HG03060 (cell line): ENCODE measurements at regions not wholly inside any gene's neighbourhood (a gene's known extent, or its start where the extent isn't known, plus 50 kb on each side); places are given as distances from the start of the nearest gene placed in this dataset.
"Not testable (repeated sequence)": the region's sequence is repeated elsewhere in the genome, so short reads cannot be mapped to it uniquely, and the experiment has no call there.

Experiments used
- ATAC-seq: cut with Tn5 transposase; IDR thresholded peaks from one replicate; pipeline ENCODE4 v1.9.1; 2021; ENCODE audit warnings: low read depth, moderate number of reproducible peaks; ENCODE audit not compliant: unreplicated experiment

DNA sequence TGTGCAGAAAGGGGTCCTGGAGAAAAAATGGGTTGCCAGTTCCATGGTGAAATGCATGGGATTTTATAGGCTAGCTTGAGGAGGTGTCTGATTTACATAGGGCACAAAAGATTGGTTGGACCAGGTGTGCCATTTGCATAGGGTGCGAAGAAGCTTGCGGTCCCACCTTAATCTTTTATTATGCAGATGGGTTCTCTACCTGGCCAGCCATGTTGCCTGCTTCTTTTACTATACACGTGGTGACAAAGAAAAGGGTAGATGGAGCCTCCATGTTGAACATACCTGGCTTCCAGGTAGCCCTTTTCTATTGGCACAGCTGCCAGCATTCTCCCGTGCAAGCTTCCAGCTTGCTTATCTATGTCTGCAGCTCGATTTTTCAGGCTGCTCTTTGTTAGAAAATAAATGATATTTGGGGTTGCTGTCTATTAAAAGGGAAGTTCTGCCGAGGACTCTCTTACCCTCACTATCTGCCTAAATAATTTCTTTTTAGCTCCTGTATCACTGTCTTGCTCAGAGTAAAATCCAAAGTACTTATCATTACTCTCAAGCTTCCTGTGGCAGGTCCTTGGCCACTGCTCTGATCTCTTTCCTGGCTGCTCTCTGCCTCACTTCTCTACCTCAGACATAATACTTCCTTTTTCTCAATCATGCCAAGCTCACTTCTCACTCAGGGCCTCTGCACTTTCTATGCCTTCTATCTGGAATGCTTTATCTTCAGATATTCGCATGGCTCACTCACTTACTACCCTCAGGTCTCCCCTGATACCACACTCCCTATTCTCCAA is 216.0 kb upstream of the DAAM1 start:
- no peak for ATAC-seq

DNA sequence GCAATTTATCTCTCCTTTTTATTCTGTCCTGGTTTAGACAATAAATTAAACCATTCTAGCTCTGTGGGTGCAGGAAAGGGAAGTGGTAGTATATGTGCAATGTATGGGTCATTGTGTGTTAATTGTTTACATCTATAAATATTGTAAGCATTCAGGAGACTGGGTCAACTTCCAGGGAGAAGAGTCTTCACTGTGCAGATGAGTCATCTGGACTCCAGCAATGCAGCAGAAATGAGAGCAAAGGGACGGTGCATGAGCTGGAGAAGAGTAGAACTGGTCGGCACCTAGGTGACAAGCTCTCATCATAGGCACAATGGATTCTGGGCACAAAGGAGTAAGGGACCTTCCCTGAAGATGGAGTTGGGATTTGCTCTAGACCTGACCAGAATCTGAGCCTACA is 211.1 kb upstream of the DAAM1 start:
- ATAC-seq, result no peak

DNA sequence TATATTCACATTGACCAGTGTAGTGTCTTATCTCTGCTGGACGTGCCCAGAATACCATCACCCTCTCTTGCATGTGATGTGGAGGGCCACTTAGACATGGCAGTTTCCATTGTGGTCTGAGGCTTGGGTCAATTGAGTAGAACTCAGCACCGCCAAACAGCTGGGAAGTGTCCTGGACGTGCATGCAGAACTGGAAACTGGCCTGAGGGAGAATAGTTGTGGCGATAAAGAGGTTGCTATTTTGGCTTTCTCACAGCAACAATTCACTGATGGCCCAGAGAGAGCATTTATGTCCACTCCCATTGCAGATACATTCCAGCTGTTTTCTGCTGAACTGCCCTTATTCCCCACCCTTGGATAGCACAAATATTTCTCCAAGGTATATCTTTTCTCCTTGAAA is 210.1 kb upstream of the DAAM1 start:
- no peak for ATAC-seq

- ATAC-seq, result no peak
Measured at GRCh38 chr14:58979325-58979724, 209.1 kb upstream of the DAAM1 start.

DNA sequence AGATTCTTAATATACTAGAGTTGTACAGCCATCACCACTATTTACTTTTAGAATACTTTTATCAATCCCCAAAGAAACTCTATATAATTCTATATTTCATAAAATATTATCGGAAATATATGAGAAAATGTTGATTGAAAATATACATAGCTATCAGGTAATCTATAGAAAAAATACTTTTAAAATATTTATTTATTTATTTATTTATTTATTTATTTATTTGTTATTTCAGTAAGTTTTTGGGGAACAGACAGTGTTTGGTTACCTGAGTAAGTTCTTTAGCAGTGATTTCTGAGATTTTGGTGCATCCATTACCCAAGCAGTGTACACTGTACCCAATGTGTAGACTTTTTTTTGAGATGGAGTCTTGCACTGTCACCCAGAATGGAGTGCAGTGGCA is 206.6 kb upstream of the DAAM1 start:
- no peak for ATAC-seq

GRCh38 chr14:58985786-58986185 is 202.7 kb upstream of the DAAM1 start:
- ATAC-seq, result no peak

- ATAC-seq, result no peak
Measured at GRCh38 chr14:58987591-58987990, 200.9 kb upstream of the DAAM1 start.

DNA sequence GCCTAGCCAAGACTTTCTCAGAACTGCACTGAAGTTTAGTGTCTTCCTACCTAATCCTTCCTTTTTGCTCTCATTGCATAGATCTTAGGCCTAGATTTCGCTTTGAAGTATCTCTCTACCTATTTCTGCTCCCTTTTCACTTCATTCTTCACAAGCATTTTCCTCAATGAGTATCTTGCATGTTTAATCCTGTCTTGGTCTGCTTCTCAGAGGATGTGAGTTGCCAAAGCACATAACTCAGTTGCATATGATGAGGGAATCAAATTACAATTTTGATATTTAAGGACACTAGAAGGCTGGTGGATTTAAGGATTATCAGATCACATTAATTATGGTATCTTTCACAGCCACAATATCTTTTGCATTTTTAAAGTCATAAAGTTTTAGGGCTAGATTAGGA is 195.5 kb upstream of the DAAM1 start:
- ATAC-seq, result no peak

GRCh38 chr14:58994130-58994529 is 194.3 kb upstream of the DAAM1 start:
- ATAC-seq, result no peak

GRCh38 chr14:59004012-59004411 is 184.5 kb upstream of the DAAM1 start:
- no peak for ATAC-seq

GRCh38 chr14:59006179-59006578 is 182.3 kb upstream of the DAAM1 start:
- ATAC-seq, result not testable (repeated sequence)

GRCh38 chr14:59009967-59010366 is 178.5 kb upstream of the DAAM1 start:
- no peak for ATAC-seq

DNA sequence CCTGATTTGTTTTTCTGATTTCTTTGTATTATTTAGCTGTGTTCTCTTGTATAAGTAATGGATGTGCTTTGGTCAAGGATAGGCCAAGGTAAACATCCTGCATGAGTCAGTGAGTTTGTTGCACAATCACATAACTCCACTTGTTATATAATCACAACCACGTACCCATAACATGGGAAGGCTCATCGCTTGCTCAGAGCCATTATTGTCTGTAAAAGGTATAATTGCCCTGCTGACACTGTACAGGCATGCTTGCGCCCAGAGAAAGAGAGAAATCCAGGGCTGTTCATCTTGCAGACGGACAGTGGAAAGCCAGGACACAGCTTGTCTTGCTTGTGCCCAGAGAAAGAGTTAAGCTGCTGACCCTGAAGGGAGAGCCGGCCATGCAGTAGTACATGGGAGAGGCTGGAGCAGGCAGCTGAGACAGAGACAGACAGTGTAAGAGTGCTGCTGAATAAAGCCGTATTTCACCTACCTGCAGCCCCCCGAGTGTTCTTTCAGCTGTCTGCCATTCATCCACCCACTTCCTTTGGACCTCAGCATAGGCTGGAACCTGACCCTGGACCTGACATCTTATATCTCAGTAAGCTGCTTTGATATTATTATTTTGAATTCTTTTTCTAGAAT is 174.7 kb upstream of the DAAM1 start:
- no peak for ATAC-seq

DNA sequence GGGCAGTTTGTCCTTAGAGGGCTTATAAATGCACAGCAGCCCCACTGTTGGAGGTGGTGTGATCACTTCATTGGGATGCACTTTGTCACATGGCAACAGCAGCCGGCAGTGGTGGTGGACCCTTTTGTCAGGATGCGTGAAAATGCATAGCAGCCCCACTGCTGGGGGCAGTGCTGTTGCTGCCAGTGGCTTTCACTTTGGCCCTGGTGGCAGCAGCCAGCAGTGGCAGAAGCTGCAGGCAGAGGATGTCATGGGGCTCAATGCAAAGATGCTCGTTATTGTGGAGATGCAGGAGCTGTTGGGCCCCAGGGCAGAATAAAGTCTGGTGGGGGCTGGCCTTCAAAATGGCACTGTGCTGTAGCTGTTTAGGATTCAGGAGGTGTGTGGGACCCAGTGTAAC is 173.0 kb upstream of the DAAM1 start:
- ATAC-seq, result no peak

DNA sequence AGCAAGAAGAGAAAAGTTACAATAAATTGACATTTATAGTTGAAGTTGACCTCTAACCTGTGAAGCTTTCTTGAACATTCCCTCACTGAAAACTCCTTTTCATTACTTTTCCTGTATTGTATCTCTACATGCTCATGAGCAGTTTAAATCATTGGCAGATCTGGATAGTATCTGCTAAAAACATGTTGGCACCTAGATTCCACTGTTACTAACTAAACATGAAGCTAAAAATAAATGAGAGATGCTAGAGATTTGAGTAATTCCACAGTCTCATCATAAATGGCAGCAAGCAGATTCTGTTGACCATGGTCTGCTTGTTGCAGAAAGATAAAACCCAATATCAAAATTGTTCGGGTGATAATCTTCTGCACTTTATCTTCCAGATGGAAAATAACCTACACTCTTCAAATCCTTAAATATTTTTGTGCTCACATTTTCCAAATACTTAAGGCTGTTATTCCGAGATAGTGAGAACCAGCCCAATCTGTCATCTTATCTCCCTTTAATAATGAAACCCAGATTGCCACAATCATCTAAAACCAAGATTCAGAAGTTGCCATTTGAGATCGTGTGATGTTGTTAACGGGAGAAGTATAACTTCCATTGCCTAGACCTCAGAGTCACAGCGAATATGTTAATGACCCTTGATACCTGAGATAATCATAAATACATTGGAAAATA is 171.0 kb upstream of the DAAM1 start:
- no peak for ATAC-seq

DNA sequence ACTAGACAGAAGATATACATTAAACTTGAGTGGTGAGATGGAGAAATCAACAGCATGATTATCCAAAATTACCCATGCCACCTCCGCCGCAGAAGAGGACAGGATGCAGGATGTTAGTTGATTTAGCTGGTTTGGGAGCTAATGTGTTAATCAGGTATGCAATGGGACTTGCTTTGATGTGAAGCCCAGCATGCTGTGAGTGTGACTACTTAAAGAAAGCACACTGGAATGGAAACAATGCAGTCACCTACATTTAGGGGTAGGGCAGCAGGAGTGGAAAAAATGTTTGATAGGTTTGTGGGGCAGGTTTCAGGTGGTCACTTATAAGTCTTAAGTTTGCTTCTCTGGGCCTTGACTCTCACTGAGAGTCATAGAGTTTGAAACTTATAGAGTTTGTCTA is 170.0 kb upstream of the DAAM1 start:
- ATAC-seq, result no peak

GRCh38 chr14:59018978-59019377 is 169.5 kb upstream of the DAAM1 start:
- no peak for ATAC-seq

- ATAC-seq, result no peak
Measured at GRCh38 chr14:59020382-59020781, 168.1 kb upstream of the DAAM1 start.

DNA sequence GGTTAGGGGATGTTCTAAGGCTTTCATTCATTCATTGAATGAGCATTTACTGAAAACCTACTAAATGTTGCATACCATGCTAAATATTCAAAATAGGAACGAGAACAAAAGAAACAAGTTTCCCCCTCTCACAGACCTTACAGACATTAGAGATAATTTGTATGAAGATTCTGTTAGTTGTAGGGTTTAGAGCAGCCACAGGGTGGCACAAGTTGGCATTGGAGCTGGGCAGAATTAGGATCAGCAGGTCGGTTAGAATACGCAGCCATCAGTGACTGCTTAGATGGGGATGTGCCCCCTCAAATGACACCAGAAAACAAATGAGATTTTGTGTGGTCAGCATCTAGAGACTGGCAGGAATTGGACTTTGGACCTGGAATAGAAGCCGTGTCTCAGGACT is 166.3 kb upstream of the DAAM1 start:
- no peak for ATAC-seq

- no peak for ATAC-seq
Measured at GRCh38 chr14:59026081-59026480, 162.4 kb upstream of the DAAM1 start.

GRCh38 chr14:59026640-59027039 is 161.8 kb upstream of the DAAM1 start:
- not testable (repeated sequence) for ATAC-seq
